PC-9 (cell line): ENCODE measurements at regions not wholly inside any gene's neighbourhood (a gene's known extent, or its start where the extent isn't known, plus 50 kb on each side); places are given as distances from the start of the nearest gene placed in this dataset.

ENCODE experiments used
- BruUV-seq: library from RNA; stranded (reverse); fragments of 400-500 nt; replicated peaks from 2 replicates; lab custom pipeline; 2021; lab: Mats Ljungman, UMichigan
- CTCF ChIA-PET: fragments of 300-600 bp; sonication (Branson Sonifier 250); formaldehyde crosslinking; loops from one replicate; lab custom pipeline; 2022; ENCODE audit warnings: antibody characterized with exemption; lab: Charles Lee
- POLR2A ChIA-PET: fragments of 300-600 bp; sonication (Branson Sonifier 250); formaldehyde crosslinking; loops from one replicate; lab custom pipeline; 2022; ENCODE audit warnings: antibody characterized with exemption; ENCODE audit not compliant: unreplicated experiment; lab: Charles Lee
- DNase-seq, 2 experiments: peaks; one replicate each; pipeline versions ENCODE4 v3.0.0 to v3.0.0-alpha.2; 2015 to 2022; ENCODE audit warnings: mixed read lengths in 1 of 2
- H2AFZ ChIP-seq: fragments of 200-600 bp; sonication (generic); 2 replicates; pipeline ENCODE4 v1.8.1; 2017; ENCODE audit warnings: antibody characterized with exemption
- H3F3A ChIP-seq: fragments of 200-600 bp; sonication (generic); 2 replicates; pipeline ENCODE4 v1.8.1; 2017; ENCODE audit warnings: antibody characterized with exemption, mild to moderate bottlenecking, low read depth; ENCODE audit not compliant: insufficient read depth
- H3K27ac ChIP-seq: fragments of 200-600 bp; sonication (generic); 2 replicates; pipeline ENCODE4 v1.6.1; 2016; ENCODE audit warnings: mixed run types
- H3K27me3 ChIP-seq: fragments of 200-600 bp; sonication (generic); 2 replicates; pipeline ENCODE4 v1.6.1; 2016; ENCODE audit warnings: low read depth, mixed run types; ENCODE audit not compliant: insufficient read depth
- H3K36me3 ChIP-seq: fragments of 200-600 bp; sonication (generic); 2 replicates; pipeline ENCODE4 v1.6.1; 2016; ENCODE audit warnings: low read depth, mixed run types
- H3K4me1 ChIP-seq: fragments of 200-600 bp; sonication (generic); replicated peaks from 2 replicates; pipeline ENCODE4 v1.6.1; 2016; ENCODE audit warnings: mixed run types; ENCODE audit not compliant: insufficient read depth
- H3K4me2 ChIP-seq: fragments of 200-600 bp; sonication (generic); 2 replicates; pipeline ENCODE4 v1.6.1; 2017; ENCODE audit warnings: mixed run types
- H3K4me3 ChIP-seq: fragments of 200-600 bp; sonication (generic); 2 replicates; pipeline ENCODE4 v1.6.1; 2016; ENCODE audit warnings: mixed run types
- H3K79me2 ChIP-seq: fragments of 200-600 bp; sonication (generic); 2 replicates; pipeline ENCODE4 v1.6.1; 2017; ENCODE audit warnings: low read depth, mixed run types
- H3K9me2 ChIP-seq: fragments of 200-600 bp; sonication (generic); 2 replicates; pipeline ENCODE4 v1.8.1; 2017; ENCODE audit warnings: mild to moderate bottlenecking; ENCODE audit not compliant: insufficient read depth
- H3K9me3 ChIP-seq: fragments of 200-600 bp; sonication (generic); 2 replicates; pipeline ENCODE4 v1.8.1; 2016; ENCODE audit warnings: low read depth; ENCODE audit not compliant: insufficient read depth
- H4K20me1 ChIP-seq: fragments of 200-600 bp; sonication (generic); 2 replicates; pipeline ENCODE4 v1.8.1; 2017; ENCODE audit not compliant: insufficient read depth
- EZH2 ChIP-seq: fragments of 200-600 bp; sonication (generic); IDR thresholded peaks from 2 replicates; pipeline ENCODE4 v1.8.0; 2017; ENCODE audit warnings: antibody characterized with exemption, low read depth
- intact Hi-C: fragments of 100-400 bp; cut with micrococcal nuclease; formaldehyde crosslinking; loops from one replicate; pipeline ENCODE4 v1.10.0; 2022; ENCODE audit not compliant: unreplicated experiment
- TF ChIP-seq, protein P1 (sequence below): fragments of 200-600 bp; sonication (generic); conservative IDR thresholded peaks from 2 replicates; pipeline ENCODE4 v1.6.1; 2017; ENCODE audit warnings: mixed run types, antibody characterized with exemption, mild to moderate bottlenecking, moderate library complexity

DNA sequence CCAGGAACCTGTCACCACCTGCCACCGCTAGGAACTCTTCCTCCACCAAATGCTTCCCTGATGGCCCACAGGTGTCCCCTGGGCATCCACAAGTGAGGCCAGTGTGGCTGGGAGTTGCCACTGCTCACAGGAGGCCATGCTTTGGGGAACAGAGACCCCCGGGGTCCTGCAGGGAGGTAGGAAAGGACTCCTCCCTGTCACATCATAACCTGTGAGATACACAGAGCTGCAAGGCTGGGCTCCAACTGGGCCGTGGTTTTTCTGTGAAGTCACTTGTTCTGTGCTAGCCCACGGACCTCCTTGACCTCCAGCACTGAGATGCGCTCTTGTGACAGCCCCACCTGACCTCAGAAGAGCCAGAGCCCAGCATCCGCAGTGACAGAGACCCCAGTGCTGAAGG lies 311.2 kb downstream of the C16orf95 start:
- Histone ChIP-seq H3K4me3 (no peak overlapping the region), H3K4me1 (no peaks in the 10 kb centered on the region), H4K20me1 (no peaks in the 10 kb centered on the region), H3K27ac (no peak overlapping the region), H2AFZ (no peak overlapping the region), H3K79me2 (no peaks in the 10 kb centered on the region), H3F3A (no peaks in the 10 kb centered on the region), H3K9me3 (0 out of 2 replicates have a peak, but pooled peaks cover 3% of the 10 kb centered on the region), H3K9me2 (no peaks in the 10 kb centered on the region), H3K36me3 (no peaks in the 10 kb centered on the region), H3K4me2 (no peak overlapping the region), H3K27me3 (peaks cover 81% of the 10 kb centered on the region)
- no peak for TF ChIP-seq EZH2
- TF ChIP-seq, protein P1, sequence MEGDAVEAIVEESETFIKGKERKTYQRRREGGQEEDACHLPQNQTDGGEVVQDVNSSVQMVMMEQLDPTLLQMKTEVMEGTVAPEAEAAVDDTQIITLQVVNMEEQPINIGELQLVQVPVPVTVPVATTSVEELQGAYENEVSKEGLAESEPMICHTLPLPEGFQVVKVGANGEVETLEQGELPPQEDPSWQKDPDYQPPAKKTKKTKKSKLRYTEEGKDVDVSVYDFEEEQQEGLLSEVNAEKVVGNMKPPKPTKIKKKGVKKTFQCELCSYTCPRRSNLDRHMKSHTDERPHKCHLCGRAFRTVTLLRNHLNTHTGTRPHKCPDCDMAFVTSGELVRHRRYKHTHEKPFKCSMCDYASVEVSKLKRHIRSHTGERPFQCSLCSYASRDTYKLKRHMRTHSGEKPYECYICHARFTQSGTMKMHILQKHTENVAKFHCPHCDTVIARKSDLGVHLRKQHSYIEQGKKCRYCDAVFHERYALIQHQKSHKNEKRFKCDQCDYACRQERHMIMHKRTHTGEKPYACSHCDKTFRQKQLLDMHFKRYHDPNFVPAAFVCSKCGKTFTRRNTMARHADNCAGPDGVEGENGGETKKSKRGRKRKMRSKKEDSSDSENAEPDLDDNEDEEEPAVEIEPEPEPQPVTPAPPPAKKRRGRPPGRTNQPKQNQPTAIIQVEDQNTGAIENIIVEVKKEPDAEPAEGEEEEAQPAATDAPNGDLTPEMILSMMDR = no peak
- CTCF ChIA-PET = no interaction called here
- POLR2A ChIA-PET = interaction anchor here (0.7 kb wide), 1 partner anchor 312 kb away, joined by 3 read pairs; no protein-coding TSS in a partner anchor
- no peak for DNase-seq
- intact Hi-C loops = no loop called here
- no TSS peak for BruUV-seq

- TF ChIP-seq EZH2 = no peak
- TF ChIP-seq, protein P1 = no peak
- Histone ChIP-seq H4K20me1 (no peaks in the 10 kb centered on the region), H3K36me3 (no peaks in the 10 kb centered on the region), H3K4me2 (no peak overlapping the region), H3K27me3 (peaks cover 87% of the 10 kb centered on the region), H3K4me3 (no peak overlapping the region), H3K27ac (no peak overlapping the region), H3K9me2 (no peaks in the 10 kb centered on the region), H2AFZ (no peak overlapping the region), H3K4me1 (no peaks in the 10 kb centered on the region), H3K79me2 (no peaks in the 10 kb centered on the region), H3F3A (no peaks in the 10 kb centered on the region), H3K9me3 (no peaks in the 10 kb centered on the region)
- ChIA-PET CTCF (no interaction called here), POLR2A (interaction anchor here (0.7 kb wide), 1 partner anchor 313 kb away, joined by 3 read pairs; no protein-coding TSS in a partner anchor)
- DNase-seq = no peak
- BruUV-seq = no TSS peak
- intact Hi-C loops = no loop called here
Observed at GRCh38 chr16:87006789-87007745, 310.1 kb downstream of the C16orf95 start.

DNA sequence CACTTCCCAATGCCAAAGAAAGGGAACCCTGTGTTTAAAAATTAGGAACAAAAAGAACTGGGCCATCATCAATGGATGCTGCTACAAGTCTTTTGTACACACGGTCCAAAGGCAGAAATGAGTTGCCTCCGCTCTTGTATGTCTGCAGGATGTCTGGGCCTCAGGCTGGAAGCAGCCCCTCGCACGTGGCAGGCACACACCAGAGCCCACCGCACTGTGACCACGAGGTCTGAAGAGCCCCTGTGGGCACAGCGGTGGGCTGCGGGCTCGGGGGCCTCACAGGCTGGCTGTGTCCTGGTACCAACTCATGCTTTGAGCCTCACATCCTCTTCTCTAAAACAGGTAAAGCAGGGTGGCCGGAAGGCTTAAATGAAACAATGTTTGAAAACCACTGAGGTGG lies 309.3 kb downstream of the C16orf95 start:
- Histone ChIP-seq H3K4me3 (no peak overlapping the region), H3F3A (no peaks in the 10 kb centered on the region), H3K4me1 (no peaks in the 10 kb centered on the region), H4K20me1 (no peaks in the 10 kb centered on the region), H2AFZ (no peak overlapping the region), H3K27me3 (peaks cover 87% of the 10 kb centered on the region), H3K27ac (no peak overlapping the region), H3K4me2 (no peak overlapping the region), H3K79me2 (no peaks in the 10 kb centered on the region), H3K36me3 (no peaks in the 10 kb centered on the region), H3K9me2 (no peaks in the 10 kb centered on the region), H3K9me3 (no peaks in the 10 kb centered on the region)
- no peak for DNase-seq
- BruUV-seq = no TSS peak
- POLR2A ChIA-PET = no interaction called here
- TF ChIP-seq, protein P1 = no peak
- no peak for TF ChIP-seq EZH2
- intact Hi-C loops = no loop called here
- CTCF ChIA-PET = no interaction called here
